Fibroblast of the aortic adventitia (primary cell): ENCODE measurements at regions not wholly inside any gene's neighbourhood (a gene's known extent, or its start where the extent isn't known, plus 50 kb on each side); places are given as distances from the start of the nearest gene placed in this dataset.

Experiments
- DNase-seq: peaks from one replicate; pipeline ENCODE4 v3.0.0-alpha.2; 2010; ENCODE audit warnings: low read depth
- H3K4me3 ChIP-seq: 2 replicates; pipeline ENCODE4 v1.5.1; 2011; ENCODE audit warnings: low read depth, mild to moderate bottlenecking, control low read depth, low read length, moderate library complexity
- TF ChIP-seq, protein P1 (sequence below): IDR thresholded peaks from 2 replicates; pipeline ENCODE4 v1.5.1; 2011; ENCODE audit warnings: mild to moderate bottlenecking, low read length, control low read depth, inconsistent platforms; ENCODE audit not compliant: insufficient read depth

DNA sequence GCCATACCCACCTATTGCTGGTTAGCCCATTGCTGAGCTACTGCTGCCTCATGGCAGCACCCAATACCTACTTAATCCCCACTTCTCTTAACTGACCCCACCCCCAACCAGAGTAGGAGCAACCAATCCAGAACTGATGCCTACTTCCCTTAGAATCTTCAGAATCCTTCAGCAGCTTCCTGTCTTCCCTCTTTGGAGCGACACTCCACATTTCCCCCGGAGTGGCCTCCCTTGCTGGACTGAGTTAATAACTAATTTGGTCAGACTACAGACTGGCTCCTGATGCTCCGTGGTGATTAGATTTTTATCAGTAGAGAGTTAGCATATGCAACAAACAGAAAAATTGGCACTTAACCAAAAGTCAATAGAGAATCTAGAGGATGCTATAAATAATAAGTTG lies 51.2 kb upstream of the UBR2 start:
- no peak for DNase-seq
- H3K4me3 ChIP-seq: no peak overlapping the region

DNA sequence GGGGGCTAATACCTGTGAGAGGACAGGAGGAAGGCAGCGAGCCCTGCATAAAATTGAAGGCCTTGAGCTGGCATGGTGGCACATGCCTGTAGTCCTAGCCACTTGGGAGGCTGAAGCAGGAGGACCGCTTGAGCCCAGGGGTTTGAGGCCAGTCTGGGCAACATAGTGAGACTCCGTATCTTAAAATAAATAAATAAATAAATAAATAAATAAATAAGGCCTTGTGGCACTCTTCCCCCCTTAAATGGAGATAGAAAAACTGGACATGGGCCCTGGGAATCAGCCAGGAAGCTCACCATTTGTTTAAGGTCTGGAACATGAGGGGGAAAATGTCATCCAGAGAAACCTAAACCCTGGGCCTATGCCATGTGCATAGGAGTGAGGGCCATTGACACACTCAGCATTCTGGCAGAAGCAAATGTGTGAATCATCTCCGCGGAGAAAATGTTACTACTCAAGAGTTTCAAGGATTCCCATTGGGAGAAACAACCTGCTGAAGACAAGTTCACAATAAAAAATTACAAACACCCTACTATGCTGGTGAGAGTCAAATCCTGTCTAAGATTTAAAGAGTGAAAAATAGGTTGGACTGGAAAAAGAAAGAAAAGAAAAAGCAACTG lies 51.9 kb upstream of the UBR2 start:
- no peak overlapping the region for H3K4me3 ChIP-seq
- DNase-seq: peak; percentile 63
- TF ChIP-seq, protein P1, sequence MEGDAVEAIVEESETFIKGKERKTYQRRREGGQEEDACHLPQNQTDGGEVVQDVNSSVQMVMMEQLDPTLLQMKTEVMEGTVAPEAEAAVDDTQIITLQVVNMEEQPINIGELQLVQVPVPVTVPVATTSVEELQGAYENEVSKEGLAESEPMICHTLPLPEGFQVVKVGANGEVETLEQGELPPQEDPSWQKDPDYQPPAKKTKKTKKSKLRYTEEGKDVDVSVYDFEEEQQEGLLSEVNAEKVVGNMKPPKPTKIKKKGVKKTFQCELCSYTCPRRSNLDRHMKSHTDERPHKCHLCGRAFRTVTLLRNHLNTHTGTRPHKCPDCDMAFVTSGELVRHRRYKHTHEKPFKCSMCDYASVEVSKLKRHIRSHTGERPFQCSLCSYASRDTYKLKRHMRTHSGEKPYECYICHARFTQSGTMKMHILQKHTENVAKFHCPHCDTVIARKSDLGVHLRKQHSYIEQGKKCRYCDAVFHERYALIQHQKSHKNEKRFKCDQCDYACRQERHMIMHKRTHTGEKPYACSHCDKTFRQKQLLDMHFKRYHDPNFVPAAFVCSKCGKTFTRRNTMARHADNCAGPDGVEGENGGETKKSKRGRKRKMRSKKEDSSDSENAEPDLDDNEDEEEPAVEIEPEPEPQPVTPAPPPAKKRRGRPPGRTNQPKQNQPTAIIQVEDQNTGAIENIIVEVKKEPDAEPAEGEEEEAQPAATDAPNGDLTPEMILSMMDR: no peak

More for the DNA sequence above, 51.2 kb upstream of the UBR2 start:
- TF ChIP-seq, protein P1: no peak

DNA sequence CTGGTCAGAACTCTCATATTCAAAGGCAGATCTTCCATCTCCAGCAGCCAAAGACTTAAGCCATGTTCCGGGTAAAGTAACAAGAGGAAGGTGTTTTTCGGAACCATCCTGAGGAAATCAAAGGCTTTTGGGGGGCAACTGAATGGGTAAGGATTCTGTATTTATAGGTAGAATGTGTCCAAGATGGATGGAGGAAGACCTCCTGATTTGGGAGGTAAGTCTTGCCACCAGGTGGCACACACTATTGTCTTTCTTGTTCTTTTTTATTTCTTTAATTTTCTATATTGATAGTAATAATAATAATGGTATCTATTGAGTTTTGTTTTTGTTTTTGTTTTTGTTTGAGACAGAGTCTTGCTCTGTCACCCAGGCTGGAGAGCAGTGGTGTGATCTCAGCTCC lies 53.0 kb upstream of the UBR2 start:
- no peak for DNase-seq
- no peak overlapping the region for H3K4me3 ChIP-seq
- TF ChIP-seq, protein P1: no peak

DNA sequence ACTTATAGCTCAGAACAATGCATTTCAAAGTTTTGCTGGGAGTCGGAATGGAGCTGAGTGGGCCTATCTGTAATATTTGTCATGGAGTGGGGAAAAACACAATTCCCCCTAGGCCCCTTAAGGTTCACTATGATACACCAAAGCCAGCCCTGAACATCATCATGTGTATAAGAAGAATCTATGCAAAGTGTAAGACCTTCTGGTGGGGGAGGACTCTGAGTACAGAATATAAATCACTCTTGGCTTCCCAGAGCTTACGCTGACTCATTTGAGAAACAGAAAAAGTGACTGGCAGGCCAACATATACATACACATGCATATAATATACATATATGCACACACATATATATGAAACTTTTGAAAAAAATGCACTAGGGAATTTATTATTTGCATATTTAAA lies 54.1 kb upstream of the UBR2 start:
- no peak overlapping the region for H3K4me3 ChIP-seq
- no peak for DNase-seq
- TF ChIP-seq, protein P1: no peak

DNA sequence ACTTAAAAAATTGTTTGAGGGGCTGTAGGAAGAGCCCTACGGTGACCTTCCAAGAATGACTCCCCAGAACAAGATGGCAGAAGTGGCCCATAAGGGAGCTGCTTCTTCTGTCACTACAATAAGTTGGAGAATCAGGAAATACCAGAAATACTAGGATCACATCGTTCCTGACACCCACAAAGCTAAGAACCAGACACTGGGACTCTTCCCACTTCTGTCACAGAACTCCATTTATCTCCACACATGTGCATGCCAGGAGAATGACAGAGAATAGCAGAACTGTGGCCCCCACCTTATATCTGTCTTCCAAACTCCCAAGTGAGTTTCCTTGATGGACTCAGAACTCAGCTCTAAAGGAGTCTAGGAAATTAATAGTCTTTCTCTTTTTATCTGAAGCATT lies 54.6 kb upstream of the UBR2 start:
- TF ChIP-seq, protein P1: no peak
- no peak overlapping the region for H3K4me3 ChIP-seq
- no peak for DNase-seq

DNA sequence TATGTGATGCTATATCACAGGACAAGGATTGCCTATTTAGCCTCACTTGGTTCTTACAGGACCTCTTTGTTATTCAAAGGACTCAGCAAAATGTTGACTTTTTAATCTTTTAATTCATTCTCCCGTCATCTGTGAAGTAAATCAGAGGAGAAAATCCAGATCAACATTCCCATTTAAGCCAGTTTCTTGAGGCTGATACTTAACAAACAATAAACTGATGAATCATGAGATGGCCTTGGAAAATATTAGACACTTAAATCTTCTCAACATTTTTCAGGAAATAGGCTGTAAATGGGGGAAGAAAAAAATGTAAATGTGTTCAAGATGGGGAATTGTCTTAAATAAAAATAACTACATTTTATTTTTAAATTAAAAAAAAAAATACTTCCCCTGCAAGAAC lies 55.9 kb upstream of the UBR2 start:
- TF ChIP-seq, protein P1: no peak
- peak; percentile 19 for DNase-seq
- no peak overlapping the region for H3K4me3 ChIP-seq

DNA sequence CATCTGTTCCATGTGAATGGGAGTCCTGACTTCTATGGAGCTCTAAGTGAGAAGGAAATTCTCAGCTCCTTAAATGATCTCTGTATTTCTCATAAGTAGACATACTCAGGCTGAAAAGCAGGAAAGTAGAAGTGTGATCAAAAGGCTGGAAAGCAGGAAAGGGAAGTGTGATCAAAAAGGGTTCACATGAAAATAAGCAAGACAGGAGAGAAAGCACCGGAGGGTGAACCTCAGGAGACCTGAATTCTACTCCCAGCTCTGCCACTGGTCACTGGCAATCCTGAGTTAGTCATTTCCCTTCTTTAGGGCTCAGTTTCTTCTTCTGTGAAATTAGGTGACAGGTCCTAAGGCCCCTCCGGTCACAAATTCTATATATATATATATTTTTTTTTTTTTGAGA lies 55.5 kb upstream of the TRERF1 start:
- no peak for DNase-seq
- TF ChIP-seq, protein P1: no peak

More for the DNA sequence above, 55.5 kb upstream of the TRERF1 start:
- H3K4me3 ChIP-seq: no peak overlapping the region
